22Rv1 (cell line): ENCODE measurements at regions not wholly inside any gene's neighbourhood (a gene's known extent, or its start where the extent isn't known, plus 50 kb on each side); places are given as distances from the start of the nearest gene placed in this dataset.

Experiments
- H3K27ac ChIP-seq: fragments of 450-650 bp; 2 replicates; pipeline ENCODE4 v1.5.1; 2017
- CTCF ChIP-seq: fragments of 450-650 bp; IDR thresholded peaks from 2 replicates; pipeline ENCODE4 v1.5.1; 2017; ENCODE audit warnings: mild to moderate bottlenecking
- ZFX ChIP-seq: fragments of 450-650 bp; IDR thresholded peaks from 2 replicates; pipeline ENCODE4 v1.6.1; 2017; ENCODE audit warnings: antibody characterized with exemption, borderline replicate concordance

- no peak overlapping the region for H3K27ac ChIP-seq
- TF ChIP-seq ZFX (no peak), CTCF (no peak)
Measured at GRCh38 chr6:129778793-129779192, 68.8 kb upstream of the ARHGAP18 start.

- TF ChIP-seq CTCF (no peak), ZFX (no peak)
- no peak overlapping the region for H3K27ac ChIP-seq
Measured at GRCh38 chr6:129777371-129777770, 67.4 kb upstream of the ARHGAP18 start.

GRCh38 chr6:129776542-129777330 lies 66.8 kb upstream of the ARHGAP18 start:
- no peak overlapping the region for H3K27ac ChIP-seq
- TF ChIP-seq ZFX = no peak
- no peak for TF ChIP-seq CTCF

GRCh38 chr6:129774697-129775447 lies 64.9 kb upstream of the ARHGAP18 start:
- no peak overlapping the region for H3K27ac ChIP-seq
- TF ChIP-seq CTCF (peak; percentile 95), ZFX (no peak)

- TF ChIP-seq ZFX = no peak
- TF ChIP-seq CTCF = no peak
- H3K27ac ChIP-seq = no peak overlapping the region
Measured at GRCh38 chr6:129773304-129773703, 63.3 kb upstream of the ARHGAP18 start.

GRCh38 chr6:129771678-129772077 lies 61.7 kb upstream of the ARHGAP18 start:
- TF ChIP-seq ZFX = no peak
- TF ChIP-seq CTCF = no peak
- no peak overlapping the region for H3K27ac ChIP-seq
